ENCODE measurements at regions not wholly inside any gene's neighbourhood (a gene's known extent, or its start where the extent isn't known, plus 50 kb on each side); places are given as distances from the start of the nearest gene placed in this dataset.

GRCh38 chr5:111863801-111864200 lies 106.8 kb upstream of the NREP start:
- TF ChIP-seq CTCF (IDR thresholded peaks at IDR 0.05) (no peak), REST (IDR thresholded peaks at IDR 0.05; ENCODE audit: insufficient read depth in 1 of 2, low read depth in 2 of 2, low read length in 1 of 2) (no peak), POLR2AphosphoS5 (IDR thresholded peaks at IDR 0.05; ENCODE audit: low read depth, low read length) (no peak), SIN3A (IDR thresholded peaks at IDR 0.05; ENCODE audit: borderline replicate concordance, insufficient read depth, low read depth, low read length) (no peak), TCF7L2 (IDR thresholded peaks at IDR 0.05; ENCODE audit: low read depth, low read length) (no peak)
- in situ Hi-C loops (cut with HindIII; ENCODE audit: low pct_unique_long_range_greater_than_20kb, low sequenced_read_pairs), result no loop called here
- ChIA-PET POLR2A (no interaction called here), CTCF (no interaction called here)
- ATAC-seq, result no peak
- Histone ChIP-seq H3K9me3 (ENCODE audit: control insufficient read depth, insufficient read depth, low read depth, low read length) (no peaks in the 10 kb centered on the region), H3K27me3 (ENCODE audit: control insufficient read depth, insufficient read depth, low read length) (no peaks in the 10 kb centered on the region), H3K4me3 (ENCODE audit: low read depth in 2 of 2, low read length in 2 of 2) (no peak overlapping the region), H3K36me3 (ENCODE audit: control insufficient read depth, insufficient read depth, low read length) (no peaks in the 10 kb centered on the region), H3K27ac (ENCODE audit: low read length) (no peak overlapping the region), H3K4me1 (ENCODE audit: control insufficient read depth, insufficient read depth, low read length) (no peaks in the 10 kb centered on the region; the same call in 1 of the 2 replicates)
- no TSS peak for BruUV-seq (replicated peaks)
- no peak for DNase-seq (ENCODE audit: low read depth, low spot score)
- intact Hi-C loops (cut with micrococcal nuclease; ENCODE audit: unreplicated experiment), result no loop called here

GRCh38 chr5:111859533-111860270 lies 102.7 kb upstream of the NREP start:
- H3K4me3 ChIP-seq (ENCODE audit: low read depth in 2 of 2, low read length in 2 of 2), result no peak overlapping the region
- H3K9me3 ChIP-seq (ENCODE audit: control insufficient read depth, insufficient read depth, low read depth, low read length), result no peaks in the 10 kb centered on the region
- no peak for DNase-seq (ENCODE audit: low read depth, low spot score)
- no peak for ATAC-seq
- ChIA-PET POLR2A (no interaction called here), CTCF (no interaction called here)
- TF ChIP-seq REST (IDR thresholded peaks at IDR 0.05; ENCODE audit: insufficient read depth in 1 of 2, low read depth in 2 of 2, low read length in 1 of 2) (no peak), CTCF (IDR thresholded peaks at IDR 0.05) (no peak), TCF7L2 (IDR thresholded peaks at IDR 0.05; ENCODE audit: low read depth, low read length) (no peak), POLR2AphosphoS5 (IDR thresholded peaks at IDR 0.05; ENCODE audit: low read depth, low read length) (no peak), SIN3A (IDR thresholded peaks at IDR 0.05; ENCODE audit: borderline replicate concordance, insufficient read depth, low read depth, low read length) (no peak)
- no peaks in the 10 kb centered on the region for H3K27me3 ChIP-seq (ENCODE audit: control insufficient read depth, insufficient read depth, low read length)
- in situ Hi-C loops (cut with HindIII; ENCODE audit: low pct_unique_long_range_greater_than_20kb, low sequenced_read_pairs) (no loop called here), intact Hi-C loops (cut with micrococcal nuclease; ENCODE audit: unreplicated experiment) (no loop called here)
- no peaks in the 10 kb centered on the region; the same call in 1 of the 2 replicates for H3K4me1 ChIP-seq (ENCODE audit: control insufficient read depth, insufficient read depth, low read length)
- H3K36me3 ChIP-seq (ENCODE audit: control insufficient read depth, insufficient read depth, low read length), result no peaks in the 10 kb centered on the region
- BruUV-seq (replicated peaks), result no TSS peak
- no peak overlapping the region for H3K27ac ChIP-seq (ENCODE audit: low read length)

Data from Panc1 (cell line).